ENCODE measurements at regions not wholly inside any gene's neighbourhood (a gene's known extent, or its start where the extent isn't known, plus 50 kb on each side); places are given as distances from the start of the nearest gene placed in this dataset.

DNA sequence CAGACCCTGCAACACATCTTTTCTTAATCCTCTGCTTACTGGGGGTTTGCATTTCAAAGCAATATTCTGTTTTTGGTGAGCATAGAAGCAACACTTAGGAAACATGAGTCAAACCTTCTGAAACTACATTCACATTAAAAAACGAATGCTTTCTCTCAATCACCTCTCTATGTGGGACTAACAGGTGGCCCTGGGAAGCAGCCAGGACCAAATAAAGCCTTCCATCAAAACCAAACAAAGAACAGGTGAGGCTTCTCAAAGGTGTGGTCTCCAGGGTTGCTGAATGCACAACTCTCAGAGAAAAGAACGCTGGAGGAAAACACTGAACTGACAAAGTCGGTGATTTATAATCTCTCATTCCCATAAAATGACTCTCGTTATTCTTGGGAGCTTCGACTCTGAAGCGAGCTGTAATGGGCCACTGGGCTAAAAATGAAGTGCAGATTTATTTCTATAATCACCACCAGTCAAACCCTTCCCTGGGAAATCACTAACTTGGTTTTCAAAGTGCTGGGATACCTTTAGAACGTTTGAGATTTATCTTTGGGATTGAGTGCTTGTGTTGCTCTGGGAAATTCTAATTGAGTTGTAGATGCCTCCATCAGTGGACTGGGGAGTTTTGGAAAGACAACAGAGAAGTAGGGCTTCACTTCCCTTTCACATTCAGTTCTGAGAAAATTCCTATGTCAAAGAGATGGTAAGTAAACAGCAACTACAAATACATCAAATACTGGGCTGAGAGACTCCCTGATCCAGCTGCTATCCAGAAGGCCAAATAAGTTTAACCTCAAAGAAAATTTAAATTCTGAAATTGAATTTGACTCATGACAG lies 262.0 kb upstream of the TMPO start:
- H3K79me2 ChIP-seq (ENCODE audit: insufficient read depth, low read depth, low read length), result no peaks in the 10 kb centered on the region
- no peaks in the 10 kb centered on the region for H3K36me3 ChIP-seq (ENCODE audit: insufficient read depth, low read length)
- no peak for DNase-seq (ENCODE audit: low spot score)
- no peaks in the 10 kb centered on the region for H3K9me3 ChIP-seq (ENCODE audit: low read length)
- no peaks in the 10 kb centered on the region for H4K20me1 ChIP-seq (ENCODE audit: insufficient read depth, low read length)
- ChIA-PET POLR2A (interaction anchor here (1.3 to 2.9 kb wide), 2 partner anchors 10 to 32 kb away, joined by 3 to 14 read pairs; no protein-coding TSS in a partner anchor), CTCF (ENCODE audit: unreplicated experiment) (no interaction called here)
- H3K27ac ChIP-seq (ENCODE audit: low read depth, low read length, poor library complexity, severe bottlenecking), result no peak overlapping the region
- H3K9me2 ChIP-seq (ENCODE audit: insufficient read depth, low read length), result no peaks in the 10 kb centered on the region
- H3K4me1 ChIP-seq (ENCODE audit: insufficient read depth, low read length, poor library complexity, severe bottlenecking), result peaks cover 27% of the 10 kb centered on the region
- peak overlapping the region; percentile 15; the same call in 1 of the 2 replicates for H2AFZ ChIP-seq (ENCODE audit: low read length)
- TF ChIP-seq EZH2phosphoT487 (IDR thresholded peaks at IDR 0.05; ENCODE audit: borderline replicate concordance, low read depth, low read length), result no peak
- TF ChIP-seq, protein P1, sequence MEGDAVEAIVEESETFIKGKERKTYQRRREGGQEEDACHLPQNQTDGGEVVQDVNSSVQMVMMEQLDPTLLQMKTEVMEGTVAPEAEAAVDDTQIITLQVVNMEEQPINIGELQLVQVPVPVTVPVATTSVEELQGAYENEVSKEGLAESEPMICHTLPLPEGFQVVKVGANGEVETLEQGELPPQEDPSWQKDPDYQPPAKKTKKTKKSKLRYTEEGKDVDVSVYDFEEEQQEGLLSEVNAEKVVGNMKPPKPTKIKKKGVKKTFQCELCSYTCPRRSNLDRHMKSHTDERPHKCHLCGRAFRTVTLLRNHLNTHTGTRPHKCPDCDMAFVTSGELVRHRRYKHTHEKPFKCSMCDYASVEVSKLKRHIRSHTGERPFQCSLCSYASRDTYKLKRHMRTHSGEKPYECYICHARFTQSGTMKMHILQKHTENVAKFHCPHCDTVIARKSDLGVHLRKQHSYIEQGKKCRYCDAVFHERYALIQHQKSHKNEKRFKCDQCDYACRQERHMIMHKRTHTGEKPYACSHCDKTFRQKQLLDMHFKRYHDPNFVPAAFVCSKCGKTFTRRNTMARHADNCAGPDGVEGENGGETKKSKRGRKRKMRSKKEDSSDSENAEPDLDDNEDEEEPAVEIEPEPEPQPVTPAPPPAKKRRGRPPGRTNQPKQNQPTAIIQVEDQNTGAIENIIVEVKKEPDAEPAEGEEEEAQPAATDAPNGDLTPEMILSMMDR (conservative IDR thresholded peaks at IDR 0.05; ENCODE audit: low read length), result no peak
- intact Hi-C loops (cut with micrococcal nuclease; ENCODE audit: unreplicated experiment), result no loop called here
- no peak overlapping the region for H3K4me3 ChIP-seq (ENCODE audit: low read depth, low read length, poor library complexity, severe bottlenecking)
- H3K4me2 ChIP-seq (ENCODE audit: low read length), result no peak overlapping the region
- BruUV-seq (replicated peaks), result no TSS peak

DNA sequence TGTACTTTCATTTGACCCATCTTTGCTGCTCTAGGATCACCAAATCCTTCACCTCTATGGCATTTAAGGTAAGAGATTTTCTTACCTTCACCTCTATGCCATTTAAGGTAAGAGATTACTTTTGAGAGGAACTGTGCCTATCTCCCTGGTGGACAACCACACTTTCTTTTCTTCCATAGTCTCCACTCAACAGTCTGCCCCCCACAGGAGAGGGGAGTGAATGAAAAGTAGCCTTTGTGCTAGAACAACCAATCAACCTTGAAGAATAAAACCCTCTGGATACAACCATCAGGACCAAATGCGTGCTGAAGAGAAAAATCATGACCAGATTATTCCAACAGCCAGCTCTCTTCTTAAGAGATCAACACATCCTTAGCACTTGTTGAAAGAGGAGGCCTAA lies 258.6 kb upstream of the TMPO start:
- DNase-seq (ENCODE audit: low spot score), result no peak
- H3K79me2 ChIP-seq (ENCODE audit: insufficient read depth, low read depth, low read length), result no peaks in the 10 kb centered on the region
- ChIA-PET CTCF (ENCODE audit: unreplicated experiment) (no interaction called here), POLR2A (interaction anchor here (0.9 to 1.7 kb wide), 3 partner anchors 9 to 44 kb away, joined by 3 to 8 read pairs (median 5); no protein-coding TSS in a partner anchor)
- H3K27ac ChIP-seq (ENCODE audit: low read depth, low read length, poor library complexity, severe bottlenecking), result no peak overlapping the region
- H3K9me3 ChIP-seq (ENCODE audit: low read length), result no peaks in the 10 kb centered on the region
- H3K4me3 ChIP-seq (ENCODE audit: low read depth, low read length, poor library complexity, severe bottlenecking), result no peak overlapping the region
- H3K36me3 ChIP-seq (ENCODE audit: insufficient read depth, low read length), result no peaks in the 10 kb centered on the region
- peak overlapping the region; percentile 24; the same call in 1 of the 2 replicates for H2AFZ ChIP-seq (ENCODE audit: low read length)
- no TSS peak for BruUV-seq (replicated peaks)
- no peaks in the 10 kb centered on the region for H3K9me2 ChIP-seq (ENCODE audit: insufficient read depth, low read length)
- no peak for TF ChIP-seq EZH2phosphoT487 (IDR thresholded peaks at IDR 0.05; ENCODE audit: borderline replicate concordance, low read depth, low read length)
- TF ChIP-seq, protein P1 (conservative IDR thresholded peaks at IDR 0.05; ENCODE audit: low read length), result peak; percentile 59
- H3K4me1 ChIP-seq (ENCODE audit: insufficient read depth, low read length, poor library complexity, severe bottlenecking), result peaks cover 61% of the 10 kb centered on the region
- intact Hi-C loops (cut with micrococcal nuclease; ENCODE audit: unreplicated experiment), result no loop called here
- no peaks in the 10 kb centered on the region for H4K20me1 ChIP-seq (ENCODE audit: insufficient read depth, low read length)
- no peak overlapping the region for H3K4me2 ChIP-seq (ENCODE audit: low read length)

DNA sequence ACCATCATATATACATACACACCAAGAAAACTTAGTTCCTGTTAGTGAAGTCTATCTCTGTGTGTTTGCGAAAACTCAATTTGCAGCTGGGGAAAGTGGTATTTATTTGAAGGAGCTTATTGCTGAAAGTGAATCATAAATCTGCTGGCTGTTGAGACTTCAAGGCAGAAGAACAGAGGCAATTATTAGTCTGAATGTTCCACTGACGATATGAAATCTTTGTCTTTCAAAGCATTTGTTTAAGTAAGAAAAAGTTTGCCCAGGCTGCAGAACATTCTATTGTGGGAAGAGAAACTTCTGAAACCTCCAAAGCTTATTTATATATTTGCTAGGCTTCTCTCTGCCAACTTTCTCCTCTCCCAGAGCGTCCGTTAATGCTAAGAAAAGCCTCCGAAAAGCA lies 255.7 kb upstream of the TMPO start:
- TF ChIP-seq, protein P1 (conservative IDR thresholded peaks at IDR 0.05; ENCODE audit: low read length), result no peak
- no peak for TF ChIP-seq EZH2phosphoT487 (IDR thresholded peaks at IDR 0.05; ENCODE audit: borderline replicate concordance, low read depth, low read length)
- H3K4me3 ChIP-seq (ENCODE audit: low read depth, low read length, poor library complexity, severe bottlenecking), result peak overlapping the region; percentile 52
- DNase-seq (ENCODE audit: low spot score), result peak; percentile 80
- CTCF ChIA-PET (ENCODE audit: unreplicated experiment), result interaction anchor here (0.8 to 2.9 kb wide), 2 partner anchors 9 to 15 kb away, joined by 3 to 15 read pairs; no protein-coding TSS in a partner anchor
- POLR2A ChIA-PET, result interaction anchor here (0.6 to 6.9 kb wide), 13 partner anchors 10 to 362 kb away, joined by 3 to 47 read pairs (median 4); no protein-coding TSS in a partner anchor
- intact Hi-C loops (cut with micrococcal nuclease; ENCODE audit: unreplicated experiment), result loop anchor here (1.0 to 5.0 kb wide), 5 partner anchors 15 to 258 kb away; partner anchors contain the start of gene TMPO
- H3K36me3 ChIP-seq (ENCODE audit: insufficient read depth, low read length), result no peaks in the 10 kb centered on the region
- no peaks in the 10 kb centered on the region for H3K79me2 ChIP-seq (ENCODE audit: insufficient read depth, low read depth, low read length)
- H3K27ac ChIP-seq (ENCODE audit: low read depth, low read length, poor library complexity, severe bottlenecking), result peak overlapping the region; percentile 93
- peaks cover 90% of the 10 kb centered on the region for H3K4me1 ChIP-seq (ENCODE audit: insufficient read depth, low read length, poor library complexity, severe bottlenecking)
- BruUV-seq (replicated peaks), result no TSS peak
- H3K9me2 ChIP-seq (ENCODE audit: insufficient read depth, low read length), result no peaks in the 10 kb centered on the region
- no peaks in the 10 kb centered on the region for H4K20me1 ChIP-seq (ENCODE audit: insufficient read depth, low read length)
- H3K9me3 ChIP-seq (ENCODE audit: low read length), result no peaks in the 10 kb centered on the region
- peak overlapping the region; percentile 67 for H3K4me2 ChIP-seq (ENCODE audit: low read length)
- H2AFZ ChIP-seq (ENCODE audit: low read length), result peak overlapping the region; percentile 24; the same call in 1 of the 2 replicates
